ENCODE measurements at regions not wholly inside any gene's neighbourhood (a gene's known extent, or its start where the extent isn't known, plus 50 kb on each side); places are given as distances from the start of the nearest gene placed in this dataset.

- no peak overlapping the region for H3K4me2 ChIP-seq (ENCODE audit: insufficient read depth, insufficient read length, low read length)
- H2BK20ac ChIP-seq (ENCODE audit: low read depth, low read length, poor library complexity, severe bottlenecking), result no peak overlapping the region
- no peak overlapping the region for H3K18ac ChIP-seq (ENCODE audit: insufficient read length, low read depth, low read length)
- no peak overlapping the region for H3K9ac ChIP-seq (ENCODE audit: extremely low read depth, insufficient read length, low read length)
- H3K79me2 ChIP-seq (ENCODE audit: insufficient read depth, low read length), result no peaks in the 10 kb centered on the region
- H3K27ac ChIP-seq (ENCODE audit: insufficient read length, low read depth, low read length), result no peak overlapping the region
- H4K20me1 ChIP-seq (ENCODE audit: control insufficient read depth, insufficient read depth, insufficient read length), result no peaks in the 10 kb centered on the region
- WGBS (ENCODE audit: extremely low coverage, insufficient read length, low lambda C conversion rate), result no CpG with 5 or more reads among the region's 2 CpGs
- no peak overlapping the region for H2AFZ ChIP-seq (ENCODE audit: low read length)
- Mint-ChIP-seq H3K36me3 (ENCODE audit: insufficient read depth in 1 of 3, low read depth in 3 of 3) (no peaks in the 10 kb centered on the region; a peak in 1 of 7 replicates), H3K27ac (no peak overlapping the region), H3K27me3 (ENCODE audit: low read depth) (no peaks in the 10 kb centered on the region), H3K9me3 (no peaks in the 10 kb centered on the region; a peak in 2 of 5 replicates), H3K4me3 (no peak overlapping the region), H3K4me1 (peaks cover 0 to 7% of the 10 kb centered on the region in 2 experiments; a peak in 2 of 4 replicates)
- no peak overlapping the region for H3K23ac ChIP-seq (ENCODE audit: insufficient read length, low read depth, low read length)
- H2BK5ac ChIP-seq (ENCODE audit: insufficient read length, low read length), result no peak overlapping the region
- no peak overlapping the region for H2AK5ac ChIP-seq (ENCODE audit: insufficient read length, low read length)
- no peak overlapping the region for H4K5ac ChIP-seq (ENCODE audit: insufficient read length, low read depth, low read length)
- no peak overlapping the region for H3K56ac ChIP-seq (ENCODE audit: insufficient read length, low read depth, low read length)
- H3K79me1 ChIP-seq (ENCODE audit: insufficient read depth, low read depth, low read length, poor library complexity, severe bottlenecking), result no peaks in the 10 kb centered on the region
- no peaks in the 10 kb centered on the region for H3K4me1 ChIP-seq (ENCODE audit: insufficient read depth, low read length)
- H2BK120ac ChIP-seq (ENCODE audit: low read depth, low read length, poor library complexity, severe bottlenecking), result no peak overlapping the region
- H3K23me2 ChIP-seq (ENCODE audit: insufficient read length, low read depth, low read length, poor library complexity, severe bottlenecking), result no peaks in the 10 kb centered on the region
- no peak overlapping the region for H3K4ac ChIP-seq (ENCODE audit: low read depth, low read length)
- TF ChIP-seq, protein P1, sequence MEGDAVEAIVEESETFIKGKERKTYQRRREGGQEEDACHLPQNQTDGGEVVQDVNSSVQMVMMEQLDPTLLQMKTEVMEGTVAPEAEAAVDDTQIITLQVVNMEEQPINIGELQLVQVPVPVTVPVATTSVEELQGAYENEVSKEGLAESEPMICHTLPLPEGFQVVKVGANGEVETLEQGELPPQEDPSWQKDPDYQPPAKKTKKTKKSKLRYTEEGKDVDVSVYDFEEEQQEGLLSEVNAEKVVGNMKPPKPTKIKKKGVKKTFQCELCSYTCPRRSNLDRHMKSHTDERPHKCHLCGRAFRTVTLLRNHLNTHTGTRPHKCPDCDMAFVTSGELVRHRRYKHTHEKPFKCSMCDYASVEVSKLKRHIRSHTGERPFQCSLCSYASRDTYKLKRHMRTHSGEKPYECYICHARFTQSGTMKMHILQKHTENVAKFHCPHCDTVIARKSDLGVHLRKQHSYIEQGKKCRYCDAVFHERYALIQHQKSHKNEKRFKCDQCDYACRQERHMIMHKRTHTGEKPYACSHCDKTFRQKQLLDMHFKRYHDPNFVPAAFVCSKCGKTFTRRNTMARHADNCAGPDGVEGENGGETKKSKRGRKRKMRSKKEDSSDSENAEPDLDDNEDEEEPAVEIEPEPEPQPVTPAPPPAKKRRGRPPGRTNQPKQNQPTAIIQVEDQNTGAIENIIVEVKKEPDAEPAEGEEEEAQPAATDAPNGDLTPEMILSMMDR (conservative IDR thresholded peaks at IDR 0.05), result no peak
- no peak overlapping the region for H4K91ac ChIP-seq (ENCODE audit: insufficient read length, low read depth, low read length)
- no peak overlapping the region for H2BK12ac ChIP-seq (ENCODE audit: insufficient read length, low read depth, low read length)
- H3K27me3 ChIP-seq (ENCODE audit: insufficient read depth, low read length), result no peaks in the 10 kb centered on the region
- no peak overlapping the region for H4K8ac ChIP-seq (replicated peaks; ENCODE audit: insufficient read length, low read depth, low read length)
- H3K9me3 ChIP-seq (ENCODE audit: control insufficient read depth, low read depth, low read length), result no peaks in the 10 kb centered on the region
- no peak overlapping the region for H3T11ph ChIP-seq (ENCODE audit: low read length)
- H2BK15ac ChIP-seq (ENCODE audit: low read depth, low read length), result no peak overlapping the region
- DNase-seq, result no peak
- H3K14ac ChIP-seq (ENCODE audit: insufficient read depth, low read length), result no peak overlapping the region
Measured at GRCh38 chr5:5650949-5651348, 228.5 kb downstream of the ICE1 start.
